Epidermal melanocyte (primary cell): ENCODE measurements at regions not wholly inside any gene's neighbourhood (a gene's known extent, or its start where the extent isn't known, plus 50 kb on each side); places are given as distances from the start of the nearest gene placed in this dataset.
"Not testable (repeated sequence)": the region's sequence is repeated elsewhere in the genome, so short reads cannot be mapped to it uniquely, and the experiment has no call there.

Source experiments
- DNase-seq: peaks from one replicate; pipeline ENCODE4 v3.0.0; 2011; ENCODE audit warnings: low spot score; ENCODE audit not compliant: insufficient read length

DNA sequence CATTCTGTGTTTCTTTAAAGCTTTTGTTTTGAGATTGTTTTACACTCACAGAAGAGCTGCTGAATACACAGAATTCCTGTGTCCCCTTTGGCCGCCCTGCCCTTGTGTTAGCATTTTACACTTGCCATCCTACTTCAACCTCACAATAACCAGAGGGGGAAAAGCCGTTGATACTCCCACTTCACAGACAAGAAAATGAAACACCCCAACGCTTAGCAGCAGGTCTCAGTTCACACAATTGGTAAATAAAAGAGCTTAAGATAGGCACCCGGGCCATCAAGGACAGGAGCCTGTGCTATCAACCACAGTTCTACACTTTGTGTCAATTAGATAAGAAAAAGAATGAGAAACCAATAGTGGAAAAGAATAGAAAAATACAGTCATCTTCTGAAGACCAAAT, 178.0 kb downstream of the SYK start:
- DNase-seq, result no peak

DNA sequence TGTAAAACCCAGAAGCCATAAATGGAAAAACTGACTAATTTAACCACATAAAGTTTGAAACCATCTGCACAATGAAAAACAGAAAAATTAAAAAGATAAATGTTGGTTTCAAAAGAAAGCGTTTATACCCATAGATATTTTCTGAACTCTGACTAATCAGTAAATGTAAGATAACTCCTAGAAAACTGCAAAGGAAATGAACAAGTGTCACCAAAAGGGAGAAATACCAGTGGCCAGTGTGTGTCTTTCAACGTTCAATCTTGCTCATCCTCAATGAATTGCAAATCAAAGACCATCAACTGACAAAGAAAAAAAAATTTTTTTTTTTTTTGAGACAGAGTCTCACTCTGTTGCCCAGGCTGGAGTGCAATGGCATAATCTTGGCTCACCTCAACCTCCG, 180.1 kb downstream of the SYK start:
- DNase-seq, result no peak

DNA sequence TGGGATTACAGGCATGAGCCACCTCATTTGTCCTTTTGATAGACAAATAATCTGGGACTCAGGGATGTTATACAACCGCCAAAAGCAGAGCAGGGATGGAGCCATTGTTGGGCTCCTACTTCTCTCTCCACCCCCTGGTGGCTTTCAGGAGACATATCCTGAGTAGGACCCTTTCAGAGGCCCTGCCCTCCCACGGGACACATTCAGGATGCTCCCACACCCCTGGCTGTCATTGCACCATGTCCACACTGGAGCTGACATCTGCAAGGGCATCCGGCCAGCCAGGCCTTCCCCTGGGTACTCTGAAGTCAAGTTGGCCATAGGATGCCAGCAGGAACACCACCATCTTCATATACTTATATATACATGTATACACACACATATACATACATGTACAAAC, 181.8 kb downstream of the SYK start:
- no peak for DNase-seq

DNA sequence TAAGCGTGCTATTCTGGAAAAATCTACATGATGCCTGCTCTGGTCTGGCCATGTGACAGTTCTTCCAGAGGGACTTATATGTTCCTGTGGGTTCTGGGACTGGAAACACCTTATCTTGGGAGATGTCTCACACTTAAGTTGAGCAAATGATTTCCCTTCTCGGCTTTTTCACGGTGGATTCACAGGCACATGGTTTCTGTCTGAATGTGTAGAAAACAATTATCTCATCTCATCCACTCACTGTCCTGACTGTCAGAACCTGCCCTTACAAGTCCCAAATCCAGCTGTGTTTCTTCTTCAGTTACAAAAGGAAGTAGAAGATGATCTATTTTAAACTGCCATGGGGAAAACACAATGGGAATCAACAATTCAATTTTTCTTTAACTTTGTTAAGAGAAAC, 184.0 kb downstream of the SYK start:
- no peak for DNase-seq

DNA sequence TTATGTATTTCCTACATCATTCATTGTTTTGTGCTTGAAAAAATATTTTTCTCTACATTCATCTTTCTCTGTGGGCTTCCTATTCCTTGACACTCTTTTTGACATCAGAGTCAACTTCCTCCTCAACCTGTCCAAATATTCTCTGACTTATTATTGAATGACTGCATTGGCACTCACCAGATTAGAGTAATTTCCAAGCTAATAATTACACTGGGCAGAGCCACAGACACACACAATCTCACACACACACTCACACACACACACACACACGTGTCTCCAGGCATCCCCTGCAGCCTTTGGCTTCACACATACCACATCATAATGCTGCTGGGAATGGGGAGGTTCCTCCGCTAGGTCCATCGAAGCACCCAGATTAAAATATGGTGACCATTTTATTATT, 184.5 kb downstream of the SYK start:
- DNase-seq, result no peak

DNA sequence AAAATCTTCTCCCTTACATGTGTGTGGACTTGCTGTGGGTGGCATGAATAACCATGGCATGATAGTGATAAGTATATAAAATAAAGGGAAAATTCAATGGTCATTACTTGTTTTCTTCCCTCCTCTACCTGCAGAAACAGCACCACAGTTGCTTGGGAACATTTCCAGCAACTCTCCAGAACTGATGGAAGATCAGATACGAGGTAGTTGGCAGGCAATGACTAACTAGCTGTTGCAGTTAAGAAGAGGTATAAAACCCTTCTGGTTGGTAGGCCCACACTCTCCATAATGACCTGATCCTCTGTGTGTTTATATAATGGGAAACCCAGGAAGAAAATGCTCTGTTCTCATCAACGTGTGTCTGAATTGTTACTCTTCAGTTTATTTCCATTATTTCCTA, 185.9 kb downstream of the SYK start:
- DNase-seq, result no peak

DNA sequence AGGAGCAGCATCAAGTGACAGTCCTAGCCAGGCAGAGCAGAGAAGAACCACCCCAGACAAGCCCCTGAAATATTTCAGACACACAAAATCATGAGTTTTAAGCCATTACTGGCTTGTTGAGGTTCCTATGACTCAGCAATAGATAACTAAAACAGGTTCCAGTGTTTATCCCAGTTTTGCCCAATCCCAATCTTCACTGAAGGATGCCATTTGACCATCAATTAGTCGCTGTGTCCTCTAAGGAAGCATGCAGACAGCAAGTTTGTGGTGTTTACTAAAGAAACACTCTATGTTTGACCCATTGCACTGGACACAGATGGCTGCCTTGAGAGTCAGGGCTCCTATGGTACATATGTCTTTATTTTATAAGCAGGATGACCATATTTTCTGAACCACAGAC, 186.7 kb downstream of the SYK start:
- DNase-seq, result no peak

DNA sequence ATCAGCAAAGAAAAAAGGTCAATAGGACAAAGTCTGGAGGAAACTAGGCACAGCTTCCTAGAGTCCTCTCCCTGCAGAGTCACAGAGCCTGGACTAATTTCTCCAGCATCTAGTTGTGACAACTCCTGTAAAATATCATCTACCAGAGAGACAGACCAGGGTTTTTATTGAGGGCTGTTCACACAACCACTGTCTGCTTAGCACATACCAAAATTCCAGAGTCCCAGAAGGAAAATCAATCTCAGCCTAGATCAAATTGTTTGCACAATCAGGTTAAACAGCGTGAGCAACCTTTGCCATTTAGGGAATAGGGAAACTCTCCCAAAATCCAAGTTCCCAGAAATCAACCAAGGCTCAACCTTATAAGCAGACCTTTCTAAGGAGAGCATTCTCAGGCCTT, 190.3 kb downstream of the SYK start:
- no peak for DNase-seq

DNA sequence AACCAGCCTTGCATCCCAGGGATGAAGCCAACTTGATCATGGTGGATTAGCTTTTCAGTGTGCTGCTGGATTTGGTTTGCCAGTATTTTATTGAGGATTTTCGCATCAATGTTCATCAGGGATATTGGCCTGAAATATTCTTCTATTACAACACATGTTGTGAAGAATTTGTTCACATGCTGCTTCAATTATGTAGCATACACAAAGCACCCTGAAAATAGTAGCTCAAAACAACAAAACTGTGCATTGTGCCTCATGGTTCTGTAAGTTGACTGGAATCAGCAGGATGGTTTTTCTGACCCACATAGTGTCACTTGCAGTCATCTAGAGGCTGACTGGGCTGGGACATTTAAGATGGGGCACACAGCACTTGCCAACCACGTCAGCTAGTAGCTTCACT, 193.9 kb downstream of the SYK start:
- DNase-seq, result no peak

DNA sequence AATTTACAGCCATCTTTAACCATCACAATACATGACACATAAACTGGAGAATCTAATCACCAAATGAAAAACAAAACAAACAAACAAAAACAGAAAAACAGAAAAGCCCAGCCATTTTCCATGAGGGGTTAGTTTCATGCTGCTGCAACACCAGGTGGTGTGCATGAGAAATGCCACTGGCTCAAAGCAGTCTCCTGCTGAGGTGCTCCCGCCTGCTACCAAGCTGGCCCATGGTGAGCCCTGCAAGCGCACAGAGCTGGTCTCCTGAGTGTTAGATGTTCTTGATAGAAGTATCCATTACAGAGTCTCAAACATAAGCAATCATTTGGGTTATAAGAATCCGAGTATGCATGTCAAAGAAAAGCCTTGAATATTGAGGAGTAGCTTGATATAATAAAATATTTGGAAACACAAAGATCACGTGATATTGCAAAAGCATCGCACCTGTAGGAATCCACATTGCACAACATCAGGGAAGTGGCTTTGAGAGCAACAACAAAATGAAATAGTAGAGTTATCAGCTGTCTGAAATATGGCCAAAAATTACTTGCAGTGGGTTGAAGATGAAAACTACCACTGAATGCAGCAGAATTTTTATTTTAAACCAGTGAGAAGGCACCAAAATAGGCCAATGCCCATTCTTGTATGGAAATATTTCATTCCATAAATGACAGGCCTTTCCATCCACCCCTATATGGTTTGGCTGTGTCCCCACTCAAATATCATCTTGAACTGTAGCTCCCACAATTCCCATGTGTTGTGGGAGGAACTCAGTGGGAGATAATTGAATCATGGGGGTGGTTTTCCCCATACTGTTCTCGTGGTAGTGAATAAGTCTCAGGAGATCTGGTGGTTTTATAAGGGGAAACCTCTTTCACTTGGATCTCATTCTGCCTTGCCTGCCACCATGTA, 194.8 kb downstream of the SYK start:
- no peak for DNase-seq

DNA sequence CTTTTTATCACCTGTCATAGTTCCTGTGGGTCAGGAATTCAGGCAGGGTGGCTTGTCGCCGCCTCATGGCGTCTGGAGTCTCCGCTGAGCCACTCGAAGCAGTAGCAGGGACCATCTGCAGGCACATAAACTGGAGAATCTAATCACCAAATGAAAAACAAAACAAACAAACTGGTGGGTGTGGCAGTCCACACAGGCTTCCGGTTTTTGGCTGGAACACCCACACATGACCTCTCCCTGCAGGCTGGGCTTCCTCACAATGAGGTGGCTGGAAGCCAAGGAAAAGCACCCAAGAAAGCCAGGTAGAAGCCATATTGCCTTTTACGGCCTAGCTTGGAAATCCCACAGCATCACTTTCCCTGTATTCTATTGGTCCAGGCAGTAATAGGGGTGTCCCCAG, 197.0 kb downstream of the SYK start:
- DNase-seq, result no peak

DNA sequence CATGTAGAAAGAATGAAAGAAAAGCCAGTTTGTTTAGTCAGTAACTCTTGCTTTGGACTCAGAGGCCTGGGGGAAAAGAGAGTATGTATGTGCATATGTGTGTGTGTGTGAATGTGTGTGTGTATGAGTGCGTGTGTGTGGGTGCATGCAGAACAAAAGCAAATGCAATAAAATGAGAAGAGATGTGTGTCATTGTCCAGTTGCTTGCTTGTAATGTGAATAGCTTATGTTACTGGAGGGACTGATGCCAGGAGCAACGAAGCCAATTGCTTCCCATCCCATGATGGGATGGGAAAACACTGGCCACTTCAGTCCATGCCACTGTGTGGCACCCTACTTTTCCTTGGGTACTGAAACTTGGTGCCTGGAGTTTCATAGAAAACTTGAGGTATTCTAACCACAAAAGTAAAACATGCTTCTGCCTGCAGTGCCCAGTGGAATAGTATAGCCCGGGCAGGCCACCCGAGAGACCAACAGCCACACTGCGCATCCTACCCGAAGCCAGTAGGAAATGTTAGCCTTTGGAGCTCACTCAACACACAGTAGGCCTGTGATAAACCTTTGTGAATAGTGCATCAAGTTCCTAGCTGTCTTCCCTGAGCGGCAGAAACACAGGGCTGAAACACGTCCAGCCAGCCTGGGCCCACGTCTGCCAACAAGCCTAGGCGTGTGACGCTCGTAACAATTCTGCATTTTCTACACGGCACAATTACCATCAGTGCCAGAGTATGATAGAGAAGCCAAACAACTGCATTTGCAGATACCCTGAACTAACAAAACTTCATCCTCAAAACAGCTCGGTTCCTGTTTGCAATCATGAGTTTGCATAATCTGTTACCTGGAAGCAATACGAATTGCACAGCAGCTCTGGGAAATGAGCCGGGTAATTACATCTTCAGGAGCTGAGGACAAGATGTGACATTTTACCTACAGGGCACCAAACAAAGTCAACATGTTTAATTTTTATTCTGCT, 198.1 kb downstream of the SYK start:
- DNase-seq, result no peak

DNA sequence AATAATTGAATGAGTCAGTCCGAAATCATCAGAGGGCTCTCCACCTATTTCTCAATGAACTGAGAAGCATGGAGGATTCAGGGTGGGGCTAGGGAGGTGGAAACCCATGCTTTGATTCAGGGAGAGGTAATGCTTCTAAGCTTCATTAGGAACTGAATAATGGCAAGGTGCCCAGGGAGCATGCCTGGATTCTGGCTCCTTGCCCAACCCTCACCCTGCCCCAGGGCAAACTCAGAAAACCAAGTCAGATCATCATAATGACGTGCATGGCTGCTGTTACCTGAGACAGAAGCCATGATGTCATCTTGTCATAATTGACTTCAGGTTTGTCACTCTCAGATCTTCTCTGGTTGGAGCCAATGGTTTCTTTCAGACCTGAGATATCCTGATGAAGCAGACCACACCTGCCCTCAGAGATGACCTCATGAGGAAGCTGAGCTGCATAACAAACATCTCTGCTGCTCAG, 199.6 kb downstream of the SYK start:
- DNase-seq, result no peak

DNA sequence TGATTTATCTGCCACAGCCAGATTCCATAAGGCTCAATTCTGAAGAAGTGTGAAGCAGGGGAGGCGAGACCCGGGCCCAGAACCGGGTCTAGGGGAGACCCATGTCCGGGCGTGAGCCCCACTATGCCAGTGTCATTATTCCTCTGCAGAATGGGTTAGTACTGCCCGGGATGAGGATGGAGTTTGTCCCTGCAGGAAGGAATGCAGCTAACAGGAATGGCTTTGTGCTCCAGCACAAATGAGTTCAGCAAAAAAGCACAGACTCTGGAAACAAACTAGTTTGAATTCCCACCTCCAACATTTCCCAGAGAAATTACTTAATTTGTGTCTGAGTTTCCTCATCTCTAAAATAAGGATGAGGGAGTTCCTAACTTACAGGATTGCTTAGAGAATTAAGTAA, 202.9 kb downstream of the SYK start:
- no peak for DNase-seq

DNA sequence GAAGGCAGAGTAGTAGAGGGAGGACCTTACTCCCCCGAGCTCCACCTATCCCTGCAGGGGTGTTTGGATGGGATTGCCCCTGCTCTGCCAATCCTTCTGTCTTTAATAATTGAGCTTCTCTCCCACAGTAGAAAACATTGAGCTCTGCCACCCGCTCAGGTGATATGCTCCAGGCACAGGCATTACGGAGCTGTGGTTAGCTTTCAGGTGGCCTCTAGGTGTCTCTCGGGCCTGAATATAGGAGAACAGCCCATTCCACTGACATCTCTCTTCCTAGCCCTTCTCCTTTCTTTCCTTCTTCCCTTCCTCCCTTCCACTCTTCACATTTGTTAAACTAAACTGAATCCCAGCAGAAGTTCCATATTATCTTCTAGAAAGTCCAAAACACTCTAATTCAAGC, 203.4 kb downstream of the SYK start:
- DNase-seq, result no peak

DNA sequence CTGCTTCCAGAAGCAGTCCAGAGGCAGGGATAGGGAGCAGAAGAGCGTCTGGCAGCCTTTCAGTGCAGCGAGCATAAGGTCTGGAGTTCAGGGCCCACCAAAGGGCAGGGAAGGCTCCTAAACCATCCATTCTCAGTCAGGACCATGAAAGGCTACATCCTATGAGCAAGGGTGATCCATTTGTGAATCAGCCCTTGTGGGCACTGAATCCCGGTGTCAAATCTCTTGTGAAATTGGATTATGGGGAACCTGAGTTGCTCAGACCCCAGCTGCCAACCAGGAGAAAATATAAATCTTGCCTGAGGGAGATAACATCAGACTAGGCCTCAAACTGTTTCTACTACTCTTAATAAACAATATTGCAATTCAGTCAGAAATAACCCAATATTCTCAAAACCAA, 204.4 kb downstream of the SYK start:
- DNase-seq, result no peak

DNA sequence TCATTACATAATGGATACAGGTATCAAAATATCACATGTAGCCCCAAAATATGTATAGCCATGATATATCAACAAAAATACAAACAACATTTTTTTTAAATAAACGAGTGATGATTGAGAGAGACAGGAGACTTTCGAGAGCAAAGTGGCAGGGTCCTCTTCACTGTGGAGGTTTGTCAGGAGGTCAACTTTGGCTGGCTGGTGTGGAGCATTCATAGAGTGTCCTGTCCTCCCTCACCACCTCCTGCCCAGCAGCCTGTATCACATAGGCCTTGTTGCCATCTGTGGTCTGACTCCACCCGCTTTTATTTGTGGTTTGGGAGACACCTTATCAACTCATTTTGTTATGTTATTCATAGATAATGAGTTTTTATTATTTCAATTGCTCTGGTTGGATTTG, 206.9 kb downstream of the SYK start:
- DNase-seq, result no peak

DNA sequence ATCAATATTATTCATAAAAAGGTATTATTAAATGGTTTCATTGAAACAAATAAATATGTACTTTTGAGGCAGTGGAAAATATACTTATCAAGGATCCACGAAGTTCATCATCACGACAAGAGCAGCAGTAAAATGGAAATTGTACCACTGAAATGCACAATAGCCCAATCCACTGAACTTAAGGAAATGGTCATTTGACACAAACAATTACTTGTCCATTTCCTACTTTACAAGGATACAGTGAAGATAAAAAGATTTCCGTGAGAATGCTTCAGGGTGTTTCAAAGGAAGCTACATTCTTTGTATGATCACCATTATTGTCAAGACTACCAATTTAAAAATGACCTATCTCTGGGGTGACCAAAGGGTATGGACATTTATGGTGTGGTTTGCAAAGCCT, 210.3 kb downstream of the SYK start:
- DNase-seq, result no peak

DNA sequence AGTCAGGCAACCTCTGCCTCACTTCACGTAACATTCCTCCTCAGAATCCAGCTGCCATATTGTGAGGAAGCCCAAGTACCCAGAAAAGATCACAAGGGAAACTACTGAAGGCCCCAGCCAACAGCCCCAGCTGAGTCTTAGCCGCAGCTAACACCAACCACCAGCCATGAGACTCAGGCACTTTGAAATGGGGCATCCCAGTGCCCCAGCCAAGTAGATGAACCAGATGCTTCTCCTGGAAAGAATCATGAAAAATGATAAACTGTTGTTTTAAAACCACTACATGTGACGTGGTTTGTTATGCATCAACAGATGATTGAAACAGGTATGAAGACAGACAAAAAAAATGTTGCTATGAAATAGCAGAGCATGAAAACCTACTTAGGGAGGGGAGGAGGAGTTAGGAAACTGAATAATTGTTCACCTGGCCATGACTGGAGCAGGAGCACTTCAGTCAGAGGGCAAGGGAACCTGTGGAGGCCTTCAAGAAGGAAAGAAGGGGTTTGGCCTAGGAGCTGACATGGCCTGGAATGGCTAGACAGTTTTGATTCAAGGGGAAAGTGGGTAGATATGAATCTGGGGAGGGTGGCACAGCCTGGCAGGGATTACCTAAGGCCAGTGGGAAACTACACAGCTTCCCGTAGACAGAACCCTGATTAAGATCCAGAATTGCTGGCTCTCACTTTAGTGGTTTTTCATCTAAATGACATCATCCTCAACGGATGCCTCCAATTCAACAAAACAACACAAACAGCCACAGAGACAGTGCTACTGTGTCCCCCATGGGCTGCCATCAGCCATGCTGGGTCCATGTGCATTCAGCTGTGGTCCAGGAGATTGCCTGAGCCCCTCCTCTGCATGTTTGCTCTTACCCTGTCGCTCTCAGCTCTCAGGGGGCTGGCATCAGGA, 211.6 kb downstream of the SYK start:
- no peak for DNase-seq

DNA sequence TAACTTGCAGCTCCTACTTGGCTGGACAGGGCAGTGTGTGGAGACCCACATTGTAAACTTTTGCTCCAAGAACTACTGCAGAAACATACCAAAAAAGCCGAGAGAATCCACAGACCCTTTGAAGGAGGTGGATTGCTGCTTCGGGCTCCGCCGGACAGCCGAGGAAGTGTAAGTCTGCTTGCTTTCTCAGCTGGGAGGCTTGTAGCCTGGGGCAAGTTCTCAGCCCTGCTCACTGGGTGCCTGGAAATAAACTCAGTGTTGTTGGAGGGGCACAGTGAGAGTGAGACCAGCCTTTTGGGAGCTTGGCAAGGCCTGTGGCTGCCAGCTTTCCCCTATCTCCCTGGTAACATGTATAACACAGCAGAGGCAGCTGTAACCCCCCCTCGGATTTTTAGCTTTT, 215.6 kb downstream of the SYK start:
- no peak for DNase-seq

DNA sequence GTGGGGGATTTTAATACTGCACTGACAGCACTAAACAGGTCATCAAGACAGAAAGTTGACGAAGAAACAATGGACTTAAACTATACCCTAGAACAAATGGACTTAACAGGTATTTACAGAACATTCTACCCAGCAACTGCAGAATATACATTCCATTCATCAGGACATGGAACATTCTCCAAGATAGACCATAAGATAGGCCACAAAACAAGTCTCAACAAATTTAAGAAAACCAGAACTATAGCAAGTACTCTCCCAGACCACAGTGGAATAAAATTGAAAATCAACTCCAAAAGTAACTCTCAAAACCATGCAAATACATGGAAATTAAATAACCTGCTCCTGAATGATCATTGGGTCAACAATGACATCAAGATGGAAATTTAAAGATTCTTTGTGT, 218.3 kb downstream of the SYK start:
- DNase-seq, result not testable (repeated sequence)
